ENCODE measurements at regions not wholly inside any gene's neighbourhood (a gene's known extent, or its start where the extent isn't known, plus 50 kb on each side); places are given as distances from the start of the nearest gene placed in this dataset.

GRCh38 chr4:38609614-38610013 is 54.4 kb upstream of the KLF3 start:
- no peak for DNase-seq

- no peak for DNase-seq
These were observed 53.5 kb upstream of the KLF3 start for GRCh38 chr4:38610521-38610920.

GRCh38 chr4:38610966-38611431 is 53.0 kb upstream of the KLF3 start:
- DNase-seq, result no peak

GRCh38 chr4:38611676-38612075 is 52.3 kb upstream of the KLF3 start:
- DNase-seq, result no peak

- peak in 1 of 2 experiments; percentile 3 for DNase-seq
These were observed 51.2 kb upstream of the KLF3 start for GRCh38 chr4:38612646-38613414.
